Activated CD4-positive, alpha-beta T cell treated with anti-CD3 and anti-CD28 coated beads, Interleukin-2, amount 50 U/mL, for 1 hour (primary cell): ENCODE measurements at regions not wholly inside any gene's neighbourhood (a gene's known extent, or its start where the extent isn't known, plus 50 kb on each side); places are given as distances from the start of the nearest gene placed in this dataset.
"Not testable (repeated sequence)": the region's sequence is repeated elsewhere in the genome, so short reads cannot be mapped to it uniquely, and the experiment has no call there.

Experiments
- DNase-seq: peaks from one replicate; pipeline ENCODE4 v3.0.0-alpha.2; 2020

DNA sequence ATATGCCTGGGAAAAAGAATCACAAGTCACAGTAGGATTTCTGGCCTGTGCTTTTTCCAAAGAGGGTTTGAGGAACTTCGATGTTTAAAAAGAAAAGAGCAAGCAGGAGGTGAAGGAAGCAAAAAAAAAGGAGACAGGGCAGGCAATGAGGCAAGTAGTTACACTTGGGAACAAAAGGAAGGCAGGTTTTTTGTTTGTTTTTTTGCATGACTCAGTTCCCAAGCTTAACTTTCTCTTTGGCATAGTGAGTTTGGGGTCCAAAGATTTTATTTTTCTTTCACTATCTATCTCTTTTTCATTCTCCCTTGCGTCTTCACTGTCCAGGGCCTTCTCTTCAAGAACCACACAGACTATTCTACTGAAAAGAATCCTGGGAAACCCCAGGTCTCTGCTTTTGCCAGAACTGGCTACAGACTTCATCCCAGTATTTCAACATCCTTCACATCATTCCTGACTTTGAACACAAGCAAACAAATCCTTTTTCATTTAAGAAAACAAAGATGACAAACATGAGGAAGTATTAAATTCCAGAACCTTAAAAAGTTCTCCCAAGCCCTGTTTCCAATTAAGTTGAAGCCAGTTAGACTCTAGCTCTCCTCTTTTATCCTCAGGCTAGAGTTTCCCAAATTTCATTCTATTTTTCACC, 210.7 kb upstream of the RND3 start:
- DNase-seq = no peak

DNA sequence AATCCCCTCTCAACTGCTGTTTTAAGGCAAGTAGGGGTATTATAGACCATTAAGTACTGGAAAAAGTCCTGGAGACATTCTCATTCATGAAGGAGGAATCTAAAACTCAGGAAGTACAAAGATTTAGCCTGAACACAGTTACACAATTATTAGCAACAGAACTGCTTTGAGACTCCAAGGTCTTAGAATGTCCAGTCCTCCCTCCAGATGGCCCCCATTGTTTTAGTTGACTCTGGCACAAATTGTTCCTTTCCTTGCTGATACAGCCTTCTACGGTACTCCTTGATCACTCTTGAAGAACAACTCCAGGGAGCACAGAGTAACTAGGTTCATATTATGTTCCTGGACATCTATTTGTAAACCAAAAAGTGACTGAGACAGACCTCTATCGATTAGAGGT, 210.1 kb upstream of the RND3 start:
- DNase-seq = no peak

DNA sequence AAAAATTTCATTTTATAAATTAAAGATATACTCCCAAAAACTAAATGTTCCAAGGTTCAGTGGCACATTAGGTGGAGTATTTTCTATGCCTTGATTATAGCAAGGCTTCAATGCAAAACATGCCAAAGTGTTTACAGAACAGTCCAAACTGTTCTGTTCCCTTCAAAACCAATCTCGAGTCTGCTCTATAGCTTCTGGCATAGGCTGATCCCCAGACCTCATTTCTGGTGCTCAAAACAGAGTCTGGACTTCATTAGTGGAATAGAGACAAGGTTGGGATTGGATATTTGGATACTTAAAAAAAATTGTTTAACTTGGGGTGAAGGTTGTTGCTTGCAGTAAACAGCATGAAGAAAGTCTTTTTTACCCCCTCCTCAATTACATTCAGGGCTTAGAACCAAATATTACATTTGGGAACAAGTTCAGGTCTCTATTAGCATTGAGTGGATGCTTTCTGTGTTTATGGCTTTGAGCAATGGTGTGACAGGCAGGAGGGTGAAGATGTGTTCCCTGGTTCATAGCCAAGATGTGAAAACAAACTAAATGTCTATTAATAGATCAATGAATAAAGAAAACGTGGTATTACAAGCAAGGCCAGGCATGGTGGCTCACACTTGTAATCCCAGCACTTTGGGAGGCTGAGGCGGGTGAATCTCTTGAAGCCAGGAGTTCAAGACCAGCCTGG, 208.1 kb upstream of the RND3 start:
- no peak for DNase-seq

DNA sequence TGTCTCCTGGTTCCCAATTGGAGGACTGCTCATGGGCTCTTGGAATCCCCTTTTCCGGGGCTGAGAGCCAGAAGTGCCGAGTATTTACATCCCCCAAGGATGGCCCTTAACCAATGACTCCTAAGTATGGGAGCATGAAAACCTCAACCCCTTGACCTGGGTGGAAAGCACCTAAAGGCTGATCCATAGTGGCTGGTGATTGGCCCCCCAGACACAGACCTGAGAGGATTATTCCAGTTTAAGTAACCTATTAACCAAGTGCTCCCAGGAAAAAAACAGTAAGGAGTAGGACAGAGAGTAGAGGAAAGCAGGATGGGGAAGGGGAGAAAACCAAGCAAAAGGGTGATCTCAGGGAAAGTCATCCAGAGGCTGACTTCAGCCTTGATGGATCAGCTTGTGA, 206.1 kb upstream of the RND3 start:
- DNase-seq = no peak

DNA sequence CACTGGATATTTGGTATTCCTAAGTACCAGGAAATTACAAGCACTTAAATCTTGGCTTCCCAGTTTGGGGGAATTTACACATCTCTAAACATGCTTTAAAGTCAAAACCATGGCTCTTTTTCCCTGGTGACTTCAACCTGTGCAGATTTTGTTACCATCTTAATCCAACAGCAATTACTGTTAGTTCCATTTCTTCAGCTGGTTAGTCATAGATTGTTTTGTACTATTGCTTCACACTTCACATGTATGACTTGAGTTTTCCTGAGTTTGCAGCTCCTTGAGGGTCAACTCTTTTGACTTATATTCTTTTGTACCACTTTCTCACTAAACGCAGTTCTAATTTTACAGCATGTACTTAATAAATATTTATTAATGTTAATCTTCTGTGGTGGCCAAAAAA, 203.4 kb upstream of the RND3 start:
- DNase-seq = no peak

DNA sequence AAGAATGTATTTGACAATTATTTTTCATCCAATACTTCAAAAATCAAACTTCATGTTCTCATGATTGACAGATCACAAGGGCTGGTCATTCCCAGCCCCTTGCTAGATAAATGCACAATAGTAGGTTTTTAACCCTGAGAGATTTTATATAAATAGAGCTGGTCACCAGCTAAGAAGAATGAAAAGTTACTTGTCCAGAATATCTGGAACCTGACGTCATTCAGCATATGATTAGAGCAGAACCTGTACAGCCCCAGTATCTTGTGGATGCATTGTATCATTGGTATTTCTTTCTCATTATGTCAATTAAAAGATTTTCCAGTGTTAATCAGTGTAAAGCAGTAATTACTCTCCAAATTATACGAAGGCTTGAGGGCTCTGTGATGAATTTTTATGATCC, 202.8 kb upstream of the RND3 start:
- no peak for DNase-seq

DNA sequence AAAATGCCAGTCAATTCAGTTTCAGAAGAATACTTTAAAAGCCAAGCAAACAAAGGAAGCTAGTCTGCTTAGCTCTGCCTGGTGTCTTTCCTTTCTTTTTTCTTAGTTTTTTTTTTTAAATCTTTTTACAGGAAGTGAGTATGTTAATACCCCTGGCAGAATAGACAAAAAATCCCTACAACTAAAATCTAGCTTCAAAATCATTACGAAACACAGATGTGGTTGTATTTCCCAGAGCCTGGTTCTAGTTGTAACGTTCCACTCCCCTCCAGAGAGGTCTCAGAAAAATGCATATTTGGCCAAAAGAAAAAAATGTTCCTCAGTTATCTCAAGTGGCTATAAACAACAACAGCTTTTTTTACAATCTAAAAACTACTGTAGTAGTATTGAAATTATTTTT, 202.1 kb upstream of the RND3 start:
- no peak for DNase-seq

DNA sequence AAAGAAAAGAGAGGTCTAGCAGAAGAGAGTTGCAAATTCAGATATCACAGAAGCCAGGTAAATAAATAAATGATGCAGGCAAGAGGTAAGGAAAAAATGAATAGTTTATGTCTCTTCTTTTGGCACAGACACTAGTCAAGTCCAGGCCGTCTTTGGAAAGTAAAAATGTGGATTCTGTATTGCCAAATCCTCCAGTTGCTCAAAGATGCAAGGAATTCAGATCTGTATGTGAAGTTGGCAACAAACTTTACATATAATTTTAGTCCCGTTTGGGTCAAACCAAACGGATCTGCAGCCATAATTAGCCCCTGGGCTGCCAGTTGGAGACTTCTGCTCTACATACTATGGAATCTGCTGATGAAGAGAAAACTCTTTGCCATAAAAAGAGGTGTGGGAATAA, 200.5 kb upstream of the RND3 start:
- DNase-seq = no peak

DNA sequence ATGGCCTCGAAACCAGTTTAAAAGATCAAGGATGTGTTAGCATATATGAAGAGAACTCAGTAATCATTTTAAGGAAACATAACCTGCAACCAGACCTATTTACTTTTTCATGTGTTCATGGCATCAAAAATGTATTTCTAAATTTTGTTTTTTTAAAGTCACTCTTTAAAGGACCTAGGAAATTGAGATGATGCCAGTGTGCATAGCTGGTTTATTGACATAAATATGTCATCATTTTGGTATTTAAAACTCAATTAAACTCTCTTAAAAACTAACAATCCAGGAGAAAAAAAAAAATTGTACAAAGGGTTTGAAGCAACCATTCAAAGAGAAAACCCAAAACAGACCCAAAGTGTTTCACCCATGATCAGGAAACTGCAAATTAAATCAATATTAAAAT, 198.9 kb upstream of the RND3 start:
- no peak for DNase-seq

DNA sequence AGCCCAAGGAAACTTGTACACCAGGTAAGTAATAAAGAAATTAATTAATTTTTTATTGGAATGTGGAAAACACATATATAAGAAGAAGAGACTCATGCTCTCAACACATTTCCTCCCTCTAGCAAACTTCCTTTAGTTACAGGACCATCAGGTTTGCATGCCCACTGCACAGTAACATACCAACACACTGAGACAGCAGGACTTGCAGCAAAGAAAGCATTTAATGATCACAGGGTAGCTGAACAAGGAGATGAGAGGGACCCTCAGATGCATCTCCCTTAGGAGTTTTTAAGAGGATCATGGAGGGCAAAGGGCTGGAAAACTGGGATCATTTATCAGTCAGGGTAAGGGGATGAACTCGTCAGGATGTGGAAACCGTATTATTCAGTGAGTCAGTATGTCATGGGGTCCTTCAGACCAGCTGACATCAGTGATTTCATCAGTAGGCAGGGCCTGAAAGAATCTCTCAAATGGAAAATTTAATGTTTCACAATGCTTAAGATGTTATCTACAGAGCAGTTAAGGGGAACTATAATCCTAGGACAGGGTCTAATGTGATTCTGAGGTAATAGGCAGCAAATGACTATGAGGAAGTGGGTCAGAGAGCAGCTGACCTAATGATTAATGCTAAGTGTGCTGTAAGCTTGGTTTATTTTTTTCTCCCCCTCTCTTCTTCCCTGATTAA, 193.8 kb upstream of the RND3 start:
- no peak for DNase-seq

DNA sequence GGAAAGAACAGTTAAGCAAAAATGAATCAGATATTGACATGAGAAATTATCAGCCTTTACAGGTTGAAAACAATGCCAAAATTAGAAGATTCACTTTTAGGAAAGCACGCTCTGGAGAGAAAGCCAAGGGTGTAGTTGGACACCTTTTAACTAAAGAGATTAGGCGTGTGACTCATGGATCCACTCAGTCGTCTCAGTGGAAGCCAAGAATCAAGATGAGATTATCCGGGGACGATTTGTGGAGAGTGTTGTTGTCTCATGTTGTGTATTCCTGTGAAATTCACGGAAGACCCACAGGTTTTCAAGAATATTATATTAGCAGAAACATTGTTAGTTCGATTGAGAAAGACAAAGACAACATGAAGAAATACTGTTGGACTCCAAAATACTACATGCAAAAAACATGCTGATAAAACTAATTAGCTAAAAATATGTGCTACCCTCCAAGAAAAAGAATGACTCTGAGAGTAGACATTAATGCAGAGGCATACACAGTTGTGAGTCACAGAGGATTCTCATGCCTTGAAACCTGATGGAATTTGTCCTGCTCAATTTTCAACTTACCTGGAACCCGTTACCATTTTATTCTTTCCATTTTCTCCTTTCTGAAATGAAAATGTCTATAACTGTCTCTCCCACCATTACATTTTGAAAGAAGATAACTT, 192.1 kb upstream of the RND3 start:
- DNase-seq = no peak

DNA sequence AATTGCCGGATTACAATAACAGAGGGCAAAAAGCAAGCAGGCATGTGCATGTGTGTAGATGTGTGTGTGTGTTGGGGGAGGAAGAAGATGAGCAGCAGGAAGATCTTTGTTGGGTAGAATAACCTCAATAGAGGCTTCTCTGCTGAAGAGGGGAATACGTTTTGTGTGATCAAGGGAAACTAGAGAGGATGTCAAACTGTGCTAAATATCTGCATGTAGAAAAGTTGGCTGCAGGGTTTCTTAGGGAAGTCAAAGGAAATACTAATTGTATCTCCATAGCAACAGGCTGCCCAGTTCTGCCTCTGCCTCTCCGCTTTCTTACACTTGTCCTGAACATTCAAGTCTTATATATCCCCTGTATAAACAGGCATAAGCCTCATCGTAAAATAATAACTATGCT, 190.1 kb upstream of the RND3 start:
- no peak for DNase-seq

DNA sequence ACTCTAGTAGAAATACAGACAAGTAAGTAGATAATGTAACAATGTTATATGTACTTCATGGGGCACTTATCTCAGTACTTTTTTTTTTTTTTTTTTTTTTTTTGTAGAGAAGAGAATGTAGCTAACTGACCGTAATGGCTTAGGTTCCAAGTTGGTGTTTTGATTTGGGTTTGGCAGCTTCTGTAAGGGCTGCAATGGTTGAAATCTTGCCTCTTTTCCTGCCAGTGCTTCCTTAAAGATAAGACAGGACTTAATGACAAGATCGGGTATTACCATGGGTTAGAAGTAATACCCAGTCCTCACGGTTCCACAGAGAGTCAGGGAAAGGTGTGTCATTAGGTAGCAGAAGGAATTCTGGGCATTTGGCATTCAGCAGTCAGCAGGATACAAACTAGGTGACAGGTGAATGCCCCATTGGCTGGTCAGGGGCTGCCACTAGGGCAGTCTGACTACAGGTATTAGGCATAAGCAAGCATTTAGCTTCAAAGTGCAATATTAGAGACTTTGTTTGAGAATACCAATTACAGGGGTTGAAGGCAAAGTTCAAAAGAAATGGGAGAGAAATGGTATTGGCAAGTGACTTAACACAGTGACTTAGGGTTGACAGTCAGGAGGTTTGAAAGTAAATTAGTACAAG, 189.4 kb upstream of the RND3 start:
- no peak for DNase-seq

DNA sequence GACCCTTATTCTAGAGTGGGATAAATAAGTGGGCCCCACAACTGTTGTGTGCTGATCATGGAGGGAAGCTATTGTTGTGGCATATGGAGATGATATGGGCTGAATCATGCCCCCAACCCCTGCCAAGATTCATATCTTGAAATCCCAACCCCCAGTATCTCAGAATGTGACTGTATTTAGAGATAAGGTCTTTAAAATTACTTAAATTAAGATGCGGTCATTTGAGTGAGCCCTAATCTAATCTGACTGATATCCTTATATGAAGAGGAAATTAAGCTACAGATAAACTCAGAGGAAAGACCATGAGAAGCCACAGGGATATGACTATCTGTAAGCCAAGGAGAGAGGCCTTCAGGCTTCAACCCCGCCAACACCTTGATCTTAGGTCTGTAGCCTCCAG, 188.3 kb upstream of the RND3 start:
- DNase-seq = no peak

DNA sequence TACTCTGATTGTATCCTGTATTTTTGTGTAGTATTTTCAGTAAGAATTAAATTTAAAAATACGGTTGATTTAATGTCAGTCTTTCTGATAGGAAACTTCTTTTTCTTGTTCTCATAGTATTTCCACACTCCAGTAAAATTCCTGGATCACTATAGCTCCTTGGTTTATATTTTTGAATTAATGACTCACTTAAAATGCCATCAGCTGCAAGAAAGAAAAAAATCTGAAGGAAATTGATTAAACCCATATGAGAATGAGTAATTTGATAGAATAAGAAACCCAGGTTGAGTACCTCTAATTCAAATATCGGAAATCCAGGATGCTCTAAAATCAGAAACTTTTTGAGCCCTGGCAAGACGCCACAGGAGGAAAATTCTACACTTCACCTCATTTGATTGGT, 186.8 kb upstream of the RND3 start:
- no peak for DNase-seq

DNA sequence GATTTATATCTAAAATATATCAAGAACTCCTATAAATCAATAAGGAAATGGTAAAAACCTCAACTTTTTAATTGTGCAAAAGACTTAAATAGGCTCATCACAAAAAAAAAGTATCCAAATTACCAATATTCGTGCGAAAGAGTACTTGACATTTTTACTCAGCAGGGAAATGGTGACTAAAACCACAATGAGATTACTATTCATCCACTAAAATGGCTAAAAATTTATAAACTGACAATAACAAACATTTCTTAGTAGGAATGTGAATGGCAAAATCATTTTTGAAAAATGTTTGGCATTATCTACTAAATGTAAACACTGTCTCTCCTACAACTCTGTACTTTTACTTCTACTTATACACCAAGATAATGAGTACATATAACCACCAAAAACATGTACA, 184.8 kb upstream of the RND3 start:
- no peak for DNase-seq

DNA sequence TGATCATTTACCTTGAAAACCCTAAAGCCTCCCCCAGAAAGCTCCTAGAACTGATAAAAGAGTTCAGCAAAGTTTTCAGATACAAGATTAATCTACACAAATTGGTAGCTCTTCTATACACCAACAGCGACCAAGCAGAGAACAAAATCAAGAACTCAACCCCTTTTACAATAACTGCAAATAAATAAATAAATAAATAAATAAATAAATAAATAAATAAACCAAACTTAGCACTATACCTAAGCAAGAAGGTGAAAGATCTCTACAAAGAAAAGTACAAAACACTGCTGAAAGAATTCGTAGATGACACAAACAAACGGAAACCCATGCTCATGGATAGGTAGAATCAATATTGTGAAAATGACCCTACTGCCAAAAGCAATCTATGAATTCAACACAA, 182.0 kb upstream of the RND3 start:
- no peak for DNase-seq

DNA sequence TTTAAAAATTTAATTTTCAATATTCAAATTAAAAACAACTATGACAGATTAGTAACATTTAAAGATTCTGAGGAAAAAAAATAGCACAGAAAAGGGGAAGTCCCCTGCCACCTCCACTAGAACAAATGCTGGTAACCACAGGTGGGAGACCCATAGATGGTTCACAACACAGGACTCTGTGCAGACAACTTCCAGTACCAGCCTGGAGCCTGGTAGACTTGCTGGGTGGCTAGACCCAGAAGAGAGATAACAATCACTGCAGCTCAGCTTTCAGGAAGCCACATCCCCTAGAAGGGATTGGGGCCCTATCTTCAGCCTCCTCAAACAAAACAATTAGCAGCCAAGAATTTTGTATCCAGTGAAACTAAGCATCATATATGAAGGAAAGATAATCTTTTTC, 179.6 kb upstream of the RND3 start:
- not testable (repeated sequence) for DNase-seq

DNA sequence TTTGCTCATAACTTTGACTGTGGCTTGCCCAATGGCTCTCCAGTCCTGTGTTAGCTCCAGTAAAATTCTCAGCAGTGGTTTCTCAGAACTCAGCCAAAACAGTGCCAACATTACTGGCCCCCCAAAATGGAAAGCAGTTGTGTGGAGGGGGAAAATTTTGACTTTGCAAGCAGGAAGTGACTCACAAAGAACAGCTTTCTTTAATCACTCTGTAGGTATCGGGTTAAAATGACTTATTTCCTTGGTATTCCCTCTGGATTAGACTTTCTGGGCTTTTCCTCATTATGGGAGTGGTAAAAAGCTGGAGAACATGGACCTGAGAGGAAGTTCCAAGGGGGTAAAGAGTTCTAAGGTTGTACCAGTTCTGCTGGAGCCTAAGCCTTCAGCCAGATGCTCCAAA, 175.7 kb upstream of the RND3 start:
- no peak for DNase-seq

DNA sequence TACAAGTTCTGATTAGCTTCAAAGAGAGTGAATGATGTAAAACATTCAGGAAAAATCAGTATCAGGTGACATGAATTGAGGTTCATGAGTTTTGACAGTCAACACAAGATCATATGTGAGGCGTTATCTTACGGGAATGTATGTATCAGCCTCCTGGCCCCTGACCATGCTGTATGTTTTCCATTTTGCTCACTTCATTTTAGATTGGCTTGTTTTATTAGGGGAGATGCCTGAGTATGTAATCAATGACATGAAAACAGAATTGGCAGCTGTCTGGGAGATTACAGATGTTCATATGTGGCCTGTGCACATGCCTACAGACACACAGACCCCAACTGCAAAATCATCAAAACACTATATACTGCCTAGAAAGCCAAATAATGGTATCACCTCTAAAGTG, 168.5 kb upstream of the RND3 start:
- no peak for DNase-seq

DNA sequence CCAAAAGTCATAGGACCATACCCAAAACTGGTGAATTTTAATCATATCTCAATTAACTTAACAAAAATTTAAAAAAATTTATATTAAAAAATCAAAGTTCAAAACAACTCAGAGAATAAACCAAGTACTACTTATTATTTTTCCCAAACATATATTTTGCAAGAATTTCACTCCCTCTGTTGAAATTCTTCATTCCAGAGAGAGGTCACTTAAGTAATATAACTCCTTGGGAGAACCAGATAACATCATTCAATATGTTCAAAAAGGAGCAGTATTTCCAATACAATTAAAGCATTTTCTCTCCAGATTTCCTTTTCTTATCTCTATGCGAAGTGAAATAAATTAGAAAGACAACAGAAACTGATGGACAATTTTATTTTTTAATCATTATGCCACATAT, 165.9 kb upstream of the RND3 start:
- no peak for DNase-seq

DNA sequence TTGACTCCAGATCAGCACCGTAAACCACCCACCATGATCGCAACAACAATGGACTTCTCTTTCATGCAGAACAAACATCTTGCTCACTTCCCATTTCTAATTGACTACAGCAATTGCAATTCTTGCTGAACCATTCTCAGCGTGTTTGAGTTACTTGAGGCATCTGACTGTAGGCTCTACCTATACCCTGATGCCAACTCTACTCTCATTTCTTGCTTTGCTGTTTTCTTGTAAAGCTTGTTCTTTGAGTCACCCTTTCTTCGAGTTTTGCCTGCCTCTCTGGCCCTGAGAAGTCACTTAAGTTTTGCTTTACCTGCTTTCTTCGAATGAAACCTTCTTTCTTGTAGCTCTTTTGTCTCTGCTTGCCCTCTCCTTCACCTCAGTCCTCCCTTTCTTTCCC, 160.5 kb upstream of the RND3 start:
- no peak for DNase-seq

DNA sequence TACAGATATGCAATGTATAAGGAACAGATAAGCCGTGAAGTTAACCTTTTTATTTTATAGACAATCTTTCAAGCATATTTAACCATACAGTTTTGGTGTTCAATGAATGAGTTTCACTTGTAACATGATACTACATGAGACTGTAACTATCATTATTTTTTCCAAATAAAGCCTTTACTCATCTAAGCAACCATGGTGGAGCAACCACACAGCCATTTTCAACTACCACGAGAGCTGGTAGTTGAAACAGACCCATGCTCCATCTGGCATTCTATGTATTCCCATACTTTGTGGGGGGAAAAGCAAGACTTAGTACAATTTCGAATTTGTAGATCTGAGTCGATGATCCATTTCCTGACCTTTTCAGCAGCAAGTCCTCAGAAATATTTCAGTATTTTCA, 159.3 kb upstream of the RND3 start:
- DNase-seq = no peak
